Suprapubic skin (tissue), 4 donors: ENCODE measurements at regions not wholly inside any gene's neighbourhood (a gene's known extent, or its start where the extent isn't known, plus 50 kb on each side); places are given as distances from the start of the nearest gene placed in this dataset.
"Not testable (repeated sequence)": the region's sequence is repeated elsewhere in the genome, so short reads cannot be mapped to it uniquely, and the experiment has no call there.

Source experiments
- CTCF ChIP-seq, 2 donors: fragments of 200-600 bp in 1 of 2; fragments of 450-650 bp in 1 of 2; sonication (generic) in 1 of 2; IDR thresholded peaks; one replicate each; pipeline ENCODE4 v1.5.1; 2016 to 2019; ENCODE audit warnings: antibody characterized with exemption in 2 of 2, mild to moderate bottlenecking in 1 of 2, moderate library complexity in 1 of 2
- POLR2A ChIP-seq, 2 donors: fragments of 450-650 bp; IDR thresholded peaks; one replicate each; pipeline ENCODE4 v1.6.1; 2017; ENCODE audit warnings: antibody characterized with exemption in 2 of 2, mild to moderate bottlenecking in 2 of 2, moderate library complexity in 2 of 2
- POLR2AphosphoS5 ChIP-seq, 3 donors: sonication (generic); formaldehyde crosslinking; IDR thresholded peaks; one replicate each; pipeline ENCODE4 v1.6.1; 2017; ENCODE audit warnings: antibody characterized with exemption in 3 of 3

GRCh38 chr10:22797796-22798195 is 83.4 kb upstream of the PIP4K2A start:
- TF ChIP-seq POLR2A, CTCF, POLR2AphosphoS5 (IDR thresholded peaks at IDR 0.05): not testable (repeated sequence)
